CD4-positive, alpha-beta memory T cell (primary cell): ENCODE measurements at regions not wholly inside any gene's neighbourhood (a gene's known extent, or its start where the extent isn't known, plus 50 kb on each side); places are given as distances from the start of the nearest gene placed in this dataset.
A peak's percentile ranks its signal among the peaks of the same experiment; 100 is the strongest.

Source experiments
- CTCF ChIA-PET: fragments of 350-600 bp; sonication (Branson Sonifier 250); formaldehyde crosslinking; loops from one replicate; lab custom pipeline; 2021; ENCODE audit warnings: inconsistent platforms; ENCODE audit not compliant: partially characterized antibody; lab: Charles Lee
- POLR2A ChIA-PET: fragments of 350-600 bp; sonication (Branson Sonifier 250); formaldehyde crosslinking; loops from one replicate; lab custom pipeline; 2021; ENCODE audit not compliant: partially characterized antibody; lab: Charles Lee
- DNase-seq, 5 donors: peaks; one replicate each; pipeline versions ENCODE4 v3.0.0 to v3.0.0-alpha.2; 2020 to 2022; ENCODE audit warnings: mixed read lengths in 1 of 5
- H3K27ac ChIP-seq: one replicate; pipeline ENCODE4 v1.7.0; 2013; ENCODE audit warnings: low read depth, low read length
- H3K27me3 ChIP-seq: 2 replicates; pipeline ENCODE4 v1.7.0; 2013; ENCODE audit warnings: mild to moderate bottlenecking, low read length, moderate library complexity; ENCODE audit not compliant: insufficient read depth
- H3K36me3 ChIP-seq: 2 replicates; pipeline ENCODE4 v1.7.0; 2013; ENCODE audit warnings: mild to moderate bottlenecking, low read length, moderate library complexity; ENCODE audit not compliant: insufficient read depth
- H3K4me1 ChIP-seq: 2 replicates; pipeline ENCODE4 v1.7.0; 2013; ENCODE audit warnings: mild to moderate bottlenecking, low read length, moderate library complexity; ENCODE audit not compliant: insufficient read depth
- H3K4me3 ChIP-seq, 2 donors: one replicate each; pipeline ENCODE4 v1.7.0; 2013; ENCODE audit warnings: low read length in 2 of 2, mild to moderate bottlenecking in 1 of 2
- H3K9me3 ChIP-seq, 2 donors: one replicate each; pipeline ENCODE4 v1.7.0; 2013; ENCODE audit warnings: low read length in 2 of 2, control low read depth in 1 of 2; ENCODE audit not compliant: control insufficient read depth in 1 of 2
- H3K27ac Mint-ChIP-seq, 7 donors: one replicate each; pipeline ENCODE4 v1.8.0; 2020 to 2021; ENCODE audit warnings: mixed read lengths in 7 of 7, mild to moderate bottlenecking in 6 of 7, inconsistent platforms in 3 of 7, moderate library complexity in 3 of 7
- H3K27me3 Mint-ChIP-seq, 2 donors: one replicate each; pipeline ENCODE4 v1.8.0; 2020 to 2021; ENCODE audit warnings: mixed read lengths in 2 of 2
- H3K36me3 Mint-ChIP-seq, 2 donors: one replicate each; pipeline ENCODE4 v1.8.0; 2020 to 2021; ENCODE audit warnings: mixed read lengths in 2 of 2, inconsistent platforms in 1 of 2, mild to moderate bottlenecking in 1 of 2
- H3K4me1 Mint-ChIP-seq, 4 donors: one replicate each; pipeline ENCODE4 v1.8.0; 2020 to 2021; ENCODE audit warnings: mixed read lengths in 4 of 4, mild to moderate bottlenecking in 1 of 4
- H3K4me3 Mint-ChIP-seq, 8 donors: one replicate each; pipeline ENCODE4 v1.8.0; 2020 to 2021; ENCODE audit warnings: mixed read lengths in 8 of 8, mild to moderate bottlenecking in 7 of 8, moderate library complexity in 6 of 8, inconsistent platforms in 3 of 8
- H3K9me3 Mint-ChIP-seq, 8 donors: one replicate each; pipeline ENCODE4 v1.8.0; 2020 to 2021; ENCODE audit warnings: mixed read lengths in 8 of 8, mild to moderate bottlenecking in 5 of 8, inconsistent platforms in 3 of 8, moderate library complexity in 1 of 8
- intact Hi-C: fragments of 100-400 bp; cut with micrococcal nuclease; formaldehyde crosslinking; loops from one replicate; pipeline ENCODE4 v1.15.1; 2023

GRCh38 chr18:10122988-10123950 lies 209.5 kb downstream of the VAPA start:
- no peaks in the 10 kb centered on the region for H3K27me3 ChIP-seq
- Mint-ChIP-seq H3K27ac (peak overlapping the region in 3 of 7 donors; percentile 31 to 68 (median 51)), H3K4me1 (peaks cover 0 to 16% (median 5%) of the 10 kb centered on the region in 4 donors), H3K27me3 (peaks cover 0 to under 1% of the 10 kb centered on the region in 2 donors), H3K36me3 (no peaks in the 10 kb centered on the region), H3K4me3 (peak overlapping the region in 3 of 8 donors; percentile 14 to 69 (median 22)), H3K9me3 (peaks cover 0 to 17% (median 3%) of the 10 kb centered on the region in 8 donors)
- no peak overlapping the region for H3K27ac ChIP-seq
- no peaks in the 10 kb centered on the region for H3K36me3 ChIP-seq
- intact Hi-C loops = no loop called here
- no peak overlapping the region for H3K4me3 ChIP-seq
- CTCF ChIA-PET = no interaction called here
- H3K9me3 ChIP-seq = no peaks in the 10 kb centered on the region
- DNase-seq = no peak
- H3K4me1 ChIP-seq = no peaks in the 10 kb centered on the region
- POLR2A ChIA-PET = no interaction called here

DNA sequence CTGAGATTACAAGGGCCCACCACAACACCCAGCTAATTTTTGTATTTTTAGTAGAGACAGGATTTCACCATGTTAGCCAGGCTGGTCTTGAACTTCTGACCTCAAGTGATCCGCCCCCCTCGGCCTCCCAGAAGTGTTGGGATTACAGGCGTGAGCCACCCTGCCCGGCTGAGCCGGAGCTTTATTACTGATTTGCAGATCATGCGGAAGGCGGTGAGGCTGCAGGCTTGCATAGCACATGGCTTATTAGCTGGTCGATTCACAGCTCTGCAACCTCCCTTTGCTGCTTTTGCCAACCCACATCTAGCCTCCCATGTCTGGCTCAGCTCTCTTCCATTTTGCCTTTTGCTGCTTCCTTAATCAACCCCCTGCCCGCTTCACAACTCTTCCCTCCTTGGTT lies 210.3 kb downstream of the VAPA start:
- Mint-ChIP-seq H3K9me3 (peaks cover 0 to 10% (median 0%) of the 10 kb centered on the region in 8 donors), H3K27ac (no peak overlapping the region), H3K36me3 (no peaks in the 10 kb centered on the region), H3K4me1 (peaks cover 0 to 16% (median 5%) of the 10 kb centered on the region in 4 donors), H3K4me3 (peak overlapping the region in 1 of 8 donors; percentile 32), H3K27me3 (peaks cover 0 to 2% of the 10 kb centered on the region in 2 donors)
- CTCF ChIA-PET = no interaction called here
- Histone ChIP-seq H3K27ac (no peak overlapping the region), H3K9me3 (no peaks in the 10 kb centered on the region), H3K4me1 (no peaks in the 10 kb centered on the region), H3K36me3 (no peaks in the 10 kb centered on the region), H3K27me3 (no peaks in the 10 kb centered on the region), H3K4me3 (no peak overlapping the region)
- POLR2A ChIA-PET = no interaction called here
- no peak for DNase-seq
- intact Hi-C loops = no loop called here

DNA sequence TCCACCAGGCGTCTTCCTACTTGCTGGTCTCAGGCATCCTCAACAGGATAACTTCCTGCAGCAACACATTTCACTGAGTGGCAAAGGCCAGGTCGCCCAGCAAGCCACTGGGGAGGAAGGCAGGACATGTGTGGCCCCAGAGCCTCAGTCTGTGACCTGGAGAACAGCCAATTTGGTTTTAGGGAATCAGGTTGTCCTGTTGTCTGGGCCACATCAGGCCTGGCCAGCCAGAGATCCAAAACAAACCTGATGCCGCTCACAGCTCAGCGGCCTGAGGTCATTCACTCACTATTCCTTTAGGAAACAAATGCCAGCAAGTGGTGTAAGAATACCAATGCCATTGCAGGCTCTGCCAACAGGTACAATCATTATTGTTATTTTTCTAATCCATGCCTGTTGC lies 210.7 kb downstream of the VAPA start:
- H3K9me3 ChIP-seq = no peaks in the 10 kb centered on the region
- Mint-ChIP-seq H3K27me3 (peaks cover 1 to 2% of the 10 kb centered on the region in 2 donors), H3K36me3 (no peaks in the 10 kb centered on the region), H3K27ac (no peak overlapping the region), H3K9me3 (peaks cover 0 to 5% (median 0%) of the 10 kb centered on the region in 8 donors), H3K4me1 (peaks cover 0 to 16% (median 5%) of the 10 kb centered on the region in 4 donors), H3K4me3 (peak overlapping the region in 1 of 8 donors; percentile 32)
- H3K36me3 ChIP-seq = no peaks in the 10 kb centered on the region
- no peak for DNase-seq
- POLR2A ChIA-PET = no interaction called here
- H3K4me1 ChIP-seq = no peaks in the 10 kb centered on the region
- no peaks in the 10 kb centered on the region for H3K27me3 ChIP-seq
- CTCF ChIA-PET = no interaction called here
- intact Hi-C loops = no loop called here
- H3K27ac ChIP-seq = no peak overlapping the region
- no peak overlapping the region for H3K4me3 ChIP-seq

GRCh38 chr18:10124967-10125366 lies 211.2 kb downstream of the VAPA start:
- Histone ChIP-seq H3K9me3 (no peaks in the 10 kb centered on the region), H3K4me1 (no peaks in the 10 kb centered on the region), H3K27me3 (no peaks in the 10 kb centered on the region), H3K36me3 (no peaks in the 10 kb centered on the region), H3K4me3 (no peak overlapping the region), H3K27ac (no peak overlapping the region)
- ChIA-PET POLR2A (no interaction called here), CTCF (no interaction called here)
- Mint-ChIP-seq H3K36me3 (no peaks in the 10 kb centered on the region), H3K9me3 (peaks cover 0 to under 1% (median 0%) of the 10 kb centered on the region in 8 donors), H3K27me3 (peaks cover 2 to 5% of the 10 kb centered on the region in 2 donors), H3K4me3 (no peak overlapping the region), H3K4me1 (peaks cover 0 to 16% (median 5%) of the 10 kb centered on the region in 4 donors), H3K27ac (no peak overlapping the region)
- no peak for DNase-seq
- intact Hi-C loops = no loop called here

DNA sequence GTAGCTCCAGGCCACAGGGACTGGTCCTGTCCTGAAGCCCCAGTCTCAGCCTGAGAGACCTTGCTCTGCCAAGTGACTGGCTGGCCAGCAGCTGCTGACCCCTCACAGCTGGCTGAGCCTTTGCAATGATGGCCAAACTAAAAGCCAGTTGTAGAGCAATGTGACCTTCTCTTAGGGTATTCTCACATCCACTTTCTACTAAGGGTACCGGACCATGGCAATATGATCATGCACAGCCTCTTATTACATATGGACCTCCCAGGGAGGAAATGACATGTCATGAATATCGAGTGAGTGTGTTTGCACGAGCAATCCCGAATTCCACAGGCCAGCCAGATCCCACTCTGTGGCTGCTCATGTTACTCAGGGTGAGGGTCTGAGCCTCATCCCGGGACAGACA lies 213.9 kb downstream of the VAPA start:
- POLR2A ChIA-PET = no interaction called here
- Histone ChIP-seq H3K27me3 (peaks cover 1% of the 10 kb centered on the region), H3K9me3 (no peaks in the 10 kb centered on the region), H3K27ac (no peak overlapping the region), H3K4me1 (no peaks in the 10 kb centered on the region), H3K4me3 (no peak overlapping the region), H3K36me3 (no peaks in the 10 kb centered on the region)
- H3K27me3 Mint-ChIP-seq = peaks cover 6 to 18% of the 10 kb centered on the region in 2 donors
- no peaks in the 10 kb centered on the region for H3K9me3 Mint-ChIP-seq
- CTCF ChIA-PET = no interaction called here
- intact Hi-C loops = no loop called here
- DNase-seq = no peak
- H3K4me1 Mint-ChIP-seq = peaks cover 0 to 16% (median 5%) of the 10 kb centered on the region in 4 donors
- H3K4me3 Mint-ChIP-seq = no peak overlapping the region
- no peak overlapping the region for H3K27ac Mint-ChIP-seq
- H3K36me3 Mint-ChIP-seq = no peaks in the 10 kb centered on the region

DNA sequence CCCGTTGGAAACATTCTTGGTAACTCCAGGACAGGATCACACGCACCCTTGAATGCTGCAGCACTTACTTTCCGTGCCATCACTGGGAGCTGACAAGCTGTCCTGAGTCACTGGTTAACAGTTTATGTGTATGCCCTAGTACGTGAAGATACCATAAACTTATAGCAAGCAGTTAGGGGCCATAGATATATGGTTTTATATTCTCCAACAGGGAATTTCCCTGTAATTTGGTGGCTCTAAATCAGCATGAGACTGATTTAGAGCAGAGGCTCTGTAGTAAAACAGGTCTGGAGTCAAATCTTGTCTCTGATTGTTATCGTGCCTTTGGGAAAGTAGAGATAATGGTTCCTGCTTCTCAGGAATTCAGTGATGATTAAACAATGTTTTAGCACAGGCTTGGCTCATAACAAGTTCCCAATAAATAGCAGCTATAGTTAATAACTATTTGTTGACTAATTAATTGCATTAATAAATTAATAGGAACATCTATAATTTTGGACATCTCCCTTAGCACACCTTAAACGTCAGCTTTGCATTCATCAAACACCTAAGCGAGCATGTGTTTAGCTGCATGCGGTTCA lies 215.2 kb downstream of the VAPA start:
- DNase-seq = no peak
- no peaks in the 10 kb centered on the region for H3K36me3 Mint-ChIP-seq
- intact Hi-C loops = no loop called here
- H3K4me3 Mint-ChIP-seq = no peak overlapping the region
- POLR2A ChIA-PET = no interaction called here
- no peak overlapping the region for H3K27ac Mint-ChIP-seq
- Histone ChIP-seq H3K36me3 (no peaks in the 10 kb centered on the region), H3K27ac (no peak overlapping the region), H3K27me3 (peaks cover 4% of the 10 kb centered on the region), H3K4me1 (no peaks in the 10 kb centered on the region), H3K4me3 (no peak overlapping the region), H3K9me3 (no peaks in the 10 kb centered on the region)
- H3K4me1 Mint-ChIP-seq = peaks cover 0 to 5% (median under 1%) of the 10 kb centered on the region in 4 donors
- no peaks in the 10 kb centered on the region for H3K9me3 Mint-ChIP-seq
- CTCF ChIA-PET = no interaction called here
- H3K27me3 Mint-ChIP-seq = peaks cover 12 to 26% of the 10 kb centered on the region in 2 donors

GRCh38 chr18:10130606-10131005 lies 216.8 kb downstream of the VAPA start:
- no peaks in the 10 kb centered on the region for H3K4me1 ChIP-seq
- H3K36me3 Mint-ChIP-seq = no peaks in the 10 kb centered on the region
- no peaks in the 10 kb centered on the region for H3K9me3 ChIP-seq
- H3K4me3 Mint-ChIP-seq = no peak overlapping the region
- intact Hi-C loops = no loop called here
- H3K36me3 ChIP-seq = no peaks in the 10 kb centered on the region
- no peak for DNase-seq
- peaks cover 15 to 26% of the 10 kb centered on the region in 2 donors for H3K27me3 Mint-ChIP-seq
- no peaks in the 10 kb centered on the region for H3K4me1 Mint-ChIP-seq
- CTCF ChIA-PET = no interaction called here
- no peak overlapping the region for H3K27ac ChIP-seq
- no peak overlapping the region for H3K27ac Mint-ChIP-seq
- POLR2A ChIA-PET = no interaction called here
- no peak overlapping the region for H3K4me3 ChIP-seq
- peaks cover 4% of the 10 kb centered on the region for H3K27me3 ChIP-seq
- no peaks in the 10 kb centered on the region for H3K9me3 Mint-ChIP-seq
